ENCODE measurements at regions not wholly inside any gene's neighbourhood (a gene's known extent, or its start where the extent isn't known, plus 50 kb on each side); places are given as distances from the start of the nearest gene placed in this dataset.

GRCh38 chr14:21852061-21852664 lies 178.5 kb upstream of the OR4E1 start:
- TF ChIP-seq EZH2 (IDR thresholded peaks at IDR 0.05; ENCODE audit: insufficient read depth, poor library complexity, severe bottlenecking), result no peak
- TF ChIP-seq EZH2phosphoT487 (IDR thresholded peaks at IDR 0.05; ENCODE audit: insufficient read depth, low read depth), result no peak

Data from GM23248 (cell line).